Adrenal gland (tissue), 9 donors: ENCODE measurements at regions not wholly inside any gene's neighbourhood (a gene's known extent, or its start where the extent isn't known, plus 50 kb on each side); places are given as distances from the start of the nearest gene placed in this dataset.

Source experiments
- DNase-seq, 7 donors: peaks; one replicate each; pipeline ENCODE4 v3.0.0-alpha.2; 2019 to 2020
- H3K27ac ChIP-seq, 5 donors: fragments of 200-600 bp; sonication (generic) in 4 of 5; 1 replicate in 3 of 5; 2 replicates in 2 of 5; pipeline versions ENCODE4 v1.5.1 to v1.8.0; 2016 to 2020; ENCODE audit warnings: mild to moderate bottlenecking in 1 of 5
- H3K27me3 ChIP-seq: fragments of 200-600 bp; 2 replicates; pipeline ENCODE4 v1.8.0; 2021
- H3K36me3 ChIP-seq, 2 donors: fragments of 200-600 bp; replicated peaks in 1 of 2; 1 replicate in 1 of 2; 2 replicates in 1 of 2; pipeline versions ENCODE4 v1.5.1 to v1.8.0; 2018 to 2022
- H3K4me1 ChIP-seq, 2 donors: fragments of 200-600 bp; replicated peaks in 1 of 2; 1 replicate in 1 of 2; 2 replicates in 1 of 2; pipeline versions ENCODE4 v1.5.1 to v1.8.0; 2018 to 2021
- H3K4me3 ChIP-seq, 4 donors: fragments of 200-600 bp; sonication (generic) in 3 of 4; one replicate each; pipeline ENCODE4 v1.5.1; 2016 to 2018
- H3K9me3 ChIP-seq, 3 donors: fragments of 200-600 bp; sonication (generic) in 1 of 3; replicated peaks in 1 of 3; 1 replicate in 2 of 3; 2 replicates in 1 of 3; pipeline versions ENCODE4 v1.5.1 to v1.8.0; 2016 to 2021
- CTCF ChIP-seq, 6 experiments: fragments of 450-650 bp in 4 of 6; fragments of 200-600 bp in 2 of 6; sonication (generic) in 1 of 6; IDR thresholded peaks; 1 replicate in 5 of 6; 2 replicates in 1 of 6; pipeline versions ENCODE4 v1.5.1 to v1.8.0; 2016 to 2021; ENCODE audit warnings: antibody characterized with exemption in 6 of 6, mild to moderate bottlenecking in 2 of 6, moderate library complexity in 1 of 6
- POLR2A ChIP-seq, 2 donors: fragments of 450-650 bp; IDR thresholded peaks; one replicate each; pipeline ENCODE4 v1.6.1; 2017; ENCODE audit warnings: antibody characterized with exemption in 2 of 2, mild to moderate bottlenecking in 2 of 2, moderate library complexity in 1 of 2
- WGBS, 4 donors: extraction: QIAGEN DNeasy Blood & Tissue Kit in 2 of 4; methylation state at CpG; one replicate each; pipeline versions ENCODE4 v1.1.5 to v1.1.7; 2013 to 2017; 5-methylcytosine and 5-hydroxymethylcytosine counted together
- intact Hi-C, 2 donors: fragments of 100-400 bp; cut with DNase I; formaldehyde crosslinking; loops; one replicate each; pipeline versions ENCODE4 v1.14.1 to v1.15.0; 2022 to 2023
- donor health status: healthy with polysubstance abuse.
- donor health status: Bipolar disorder and iron deficiency.
- donor health status: DM: yes; HTN: yes; CAD: no.
- donor health status: DM: no; HTN: no; CAD: no.
- donor health status: DM: no; HTN: no; CAD: no.

GRCh38 chr14:40889126-40889525 lies 717.5 kb upstream of the LRFN5 start:
- intact Hi-C loops: no loop called here
- DNase-seq: no peak
- no peaks in the 10 kb centered on the region for H3K4me1 ChIP-seq
- no peaks in the 10 kb centered on the region for H3K27me3 ChIP-seq
- H3K36me3 ChIP-seq: no peaks in the 10 kb centered on the region
- no peak overlapping the region for H3K4me3 ChIP-seq
- H3K9me3 ChIP-seq: no peaks in the 10 kb centered on the region
- no peak overlapping the region for H3K27ac ChIP-seq
- no peak for TF ChIP-seq POLR2A (IDR thresholded peaks at IDR 0.05)
- TF ChIP-seq CTCF (IDR thresholded peaks at IDR 0.05): no peak

GRCh38 chr14:40887912-40888311 lies 718.8 kb upstream of the LRFN5 start:
- no peak for DNase-seq
- TF ChIP-seq POLR2A (IDR thresholded peaks at IDR 0.05) (no peak), CTCF (IDR thresholded peaks at IDR 0.05) (no peak)
- H3K27ac ChIP-seq: no peak overlapping the region
- H3K4me3 ChIP-seq: no peak overlapping the region
- H3K27me3 ChIP-seq: no peaks in the 10 kb centered on the region
- WGBS, 4 donors: 75 to 81% (median 79%) methylated on average over 2 of the region's 2 CpGs
- no peaks in the 10 kb centered on the region for H3K4me1 ChIP-seq
- no peaks in the 10 kb centered on the region for H3K9me3 ChIP-seq
- intact Hi-C loops: no loop called here
- H3K36me3 ChIP-seq: no peaks in the 10 kb centered on the region

- no peaks in the 10 kb centered on the region for H3K27me3 ChIP-seq
- no peaks in the 10 kb centered on the region for H3K9me3 ChIP-seq
- H3K36me3 ChIP-seq: no peaks in the 10 kb centered on the region
- no peak overlapping the region for H3K27ac ChIP-seq
- TF ChIP-seq POLR2A (IDR thresholded peaks at IDR 0.05): no peak
- TF ChIP-seq CTCF (IDR thresholded peaks at IDR 0.05): no peak
- H3K4me3 ChIP-seq: no peak overlapping the region
- WGBS, 4 donors: 37 to 55% (median 40%) methylated on average over 1 of the region's 1 CpG
- intact Hi-C loops: no loop called here
- DNase-seq: no peak
- H3K4me1 ChIP-seq: no peaks in the 10 kb centered on the region
Measured at GRCh38 chr14:40870252-40870651, 736.4 kb upstream of the LRFN5 start.

GRCh38 chr14:40859055-40859454 lies 747.6 kb upstream of the LRFN5 start:
- no peak for DNase-seq
- WGBS, 4 donors: 58 to 100% (median 71%) methylated on average over 1 of the region's 1 CpG
- Histone ChIP-seq H3K36me3 (no peaks in the 10 kb centered on the region), H3K9me3 (no peaks in the 10 kb centered on the region), H3K27me3 (no peaks in the 10 kb centered on the region), H3K4me1 (no peaks in the 10 kb centered on the region), H3K27ac (no peak overlapping the region), H3K4me3 (no peak overlapping the region)
- intact Hi-C loops: no loop called here
- no peak for TF ChIP-seq POLR2A (IDR thresholded peaks at IDR 0.05)
- TF ChIP-seq CTCF (IDR thresholded peaks at IDR 0.05): no peak
